Stimulated activated CD8-positive, alpha-beta memory T cell treated with anti-CD3 and anti-CD28 coated beads, Interleukin-4, amount 100 ng/mL, for 48 hours (primary cell): ENCODE measurements at regions not wholly inside any gene's neighbourhood (a gene's known extent, or its start where the extent isn't known, plus 50 kb on each side); places are given as distances from the start of the nearest gene placed in this dataset.

Experiments used
- DNase-seq: peaks from one replicate; pipeline ENCODE4 v3.0.0-alpha.2; 2020

DNA sequence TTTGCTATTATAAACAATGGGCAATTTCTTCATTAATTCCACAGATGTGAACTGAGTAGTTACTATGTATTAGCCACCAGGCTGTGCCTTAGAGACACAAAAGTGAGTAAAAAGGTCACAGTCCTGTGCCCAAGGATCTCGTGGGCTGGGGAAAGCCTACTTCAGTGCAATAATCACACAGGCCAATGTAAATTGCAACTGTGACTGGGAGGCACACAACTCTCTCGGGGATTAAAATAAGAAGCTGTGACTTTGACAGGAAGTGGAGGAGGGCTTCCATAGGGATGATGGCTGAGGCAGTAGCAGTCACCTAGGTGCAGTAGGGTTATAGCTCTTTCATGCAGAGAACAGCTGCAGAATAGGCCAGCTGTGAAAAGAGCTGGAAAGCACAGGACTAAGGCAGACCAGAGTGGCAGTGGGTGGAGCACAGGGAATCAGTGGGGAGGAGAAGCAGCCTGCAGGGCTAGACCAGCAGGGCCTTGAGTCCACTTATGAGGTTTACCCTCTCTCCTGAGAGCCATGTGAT lies 121.9 kb downstream of the MAB21L3 start:
- DNase-seq = no peak

- no peak for DNase-seq
Observed at GRCh38 chr1:116234429-116234828, 123.2 kb downstream of the MAB21L3 start.

- no peak for DNase-seq
Observed at GRCh38 chr1:116239916-116240315, 128.7 kb downstream of the MAB21L3 start.

DNA sequence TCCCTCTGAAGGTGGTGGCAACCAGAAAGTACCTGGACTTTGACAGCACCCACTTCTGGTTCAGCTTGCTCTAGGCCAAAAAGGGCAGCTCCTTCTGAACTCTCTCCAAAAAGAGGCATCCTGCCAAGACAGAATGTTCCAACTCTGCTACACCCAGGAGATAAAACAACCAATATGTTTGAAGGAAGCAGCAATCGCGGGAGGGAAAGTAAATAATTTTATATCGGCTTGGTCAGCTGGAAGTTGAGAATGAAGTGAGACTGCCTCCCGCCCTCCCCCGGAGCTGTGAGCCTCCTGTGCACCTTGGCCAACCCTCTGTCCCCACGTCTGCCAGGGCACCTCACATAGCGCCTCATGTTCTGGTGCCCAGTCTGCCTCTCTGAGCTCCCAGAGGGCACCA lies 130.3 kb upstream of the ATP1A1 start:
- no peak for DNase-seq

- no peak for DNase-seq
Observed at GRCh38 chr1:116243333-116244054, 129.6 kb upstream of the ATP1A1 start.

DNA sequence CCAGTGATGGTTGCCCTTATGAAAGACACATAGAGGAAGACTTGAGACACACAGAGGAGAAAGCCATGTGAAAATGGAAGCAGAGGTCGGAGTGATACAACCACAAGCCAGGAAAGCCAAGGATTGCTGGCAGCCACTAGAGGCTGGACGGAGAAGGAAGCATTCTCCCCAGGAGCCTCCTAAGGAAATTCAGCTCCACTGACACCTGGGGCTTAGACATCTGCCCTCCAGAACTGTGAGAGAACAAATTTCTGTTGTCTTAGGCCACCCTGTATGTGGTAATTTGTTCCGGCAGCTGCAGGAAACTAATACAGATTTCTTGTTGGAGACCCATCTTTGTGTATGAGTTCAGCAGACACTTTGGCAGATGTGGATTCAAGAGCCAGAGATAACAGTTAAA lies 126.9 kb upstream of the ATP1A1 start:
- DNase-seq = no peak

GRCh38 chr1:116252271-116252670 lies 120.8 kb upstream of the ATP1A1 start:
- DNase-seq = no peak

GRCh38 chr1:116252785-116253184 lies 120.3 kb upstream of the ATP1A1 start:
- DNase-seq = no peak

DNA sequence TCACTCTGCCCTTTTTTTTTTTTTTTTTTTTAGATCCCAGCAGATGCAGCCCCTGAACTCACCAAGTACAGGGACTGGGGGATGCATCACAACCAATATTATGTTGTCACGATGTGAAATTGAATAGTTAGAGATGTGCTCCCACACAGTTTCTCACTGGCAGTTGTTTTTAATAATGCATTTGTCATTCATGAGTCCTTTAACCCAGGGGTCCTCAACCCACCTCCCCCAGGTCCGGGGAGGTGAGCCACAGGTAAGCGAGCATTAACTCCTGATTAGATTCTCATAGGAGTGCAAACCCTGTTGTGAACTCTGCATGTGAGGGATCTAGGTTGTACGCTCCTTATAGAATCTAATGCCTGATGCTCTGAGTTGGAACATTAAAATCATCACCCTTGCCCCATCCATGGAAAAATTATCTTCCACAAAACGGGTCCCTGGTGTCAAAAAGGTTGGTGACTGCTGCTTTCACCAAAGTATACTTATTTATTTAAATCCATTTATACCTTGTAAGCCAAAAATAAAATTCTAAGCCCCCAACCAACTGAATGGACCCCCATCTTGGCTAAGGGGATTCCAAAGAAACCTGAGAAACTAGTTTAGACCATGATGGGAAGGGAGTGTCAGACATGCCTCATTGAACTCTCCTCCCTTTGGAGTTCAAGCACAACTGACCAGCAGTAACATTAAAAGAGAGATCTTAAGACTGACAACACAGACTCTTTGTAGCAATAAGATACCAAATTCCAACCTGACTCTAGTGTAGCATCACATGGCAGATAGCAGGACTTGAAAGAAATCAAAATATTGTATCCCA lies 119.3 kb upstream of the ATP1A1 start:
- no peak for DNase-seq

DNA sequence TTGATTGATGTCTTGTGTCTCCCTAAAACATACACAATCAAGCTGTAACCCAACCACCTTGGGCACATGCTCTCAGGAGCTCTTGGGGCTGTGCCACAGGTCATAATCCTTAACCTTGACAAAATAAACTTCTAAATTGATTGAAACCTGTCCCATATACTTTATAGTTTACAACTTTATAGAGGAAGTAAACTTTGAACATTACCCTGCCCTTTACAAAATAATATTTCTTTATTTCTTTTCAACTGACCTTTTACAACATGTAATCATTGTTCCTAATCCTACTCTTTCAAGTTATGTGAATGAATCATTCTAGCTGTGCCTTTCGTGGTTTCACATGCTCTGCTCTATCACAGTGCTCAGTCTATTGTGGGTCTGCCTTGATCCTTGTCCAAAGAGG lies 118.3 kb upstream of the ATP1A1 start:
- DNase-seq = no peak

- DNase-seq = no peak
Observed at GRCh38 chr1:116255486-116256285, 117.4 kb upstream of the ATP1A1 start.

- no peak for DNase-seq
Observed at GRCh38 chr1:116256286-116256649, 116.8 kb upstream of the ATP1A1 start.

DNA sequence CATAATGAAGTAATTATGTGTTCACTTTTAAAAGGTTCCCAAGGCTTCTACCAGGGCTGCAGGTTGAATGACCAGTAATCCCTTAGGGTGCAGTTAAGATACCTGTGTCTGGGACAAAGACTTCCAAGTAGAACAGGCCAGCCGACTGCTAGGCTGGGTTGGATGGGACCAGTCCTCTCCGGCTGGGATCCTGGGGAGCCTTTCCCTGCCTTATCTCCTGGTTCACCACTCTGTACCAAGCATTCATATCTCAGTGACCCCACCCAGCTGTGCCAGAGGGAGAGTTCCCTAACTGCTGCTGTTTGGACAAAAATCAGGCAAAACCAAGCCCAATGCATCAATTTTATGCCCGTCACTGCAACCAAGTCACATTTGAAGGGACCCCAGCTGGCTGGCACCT lies 116.2 kb upstream of the ATP1A1 start:
- no peak for DNase-seq

DNA sequence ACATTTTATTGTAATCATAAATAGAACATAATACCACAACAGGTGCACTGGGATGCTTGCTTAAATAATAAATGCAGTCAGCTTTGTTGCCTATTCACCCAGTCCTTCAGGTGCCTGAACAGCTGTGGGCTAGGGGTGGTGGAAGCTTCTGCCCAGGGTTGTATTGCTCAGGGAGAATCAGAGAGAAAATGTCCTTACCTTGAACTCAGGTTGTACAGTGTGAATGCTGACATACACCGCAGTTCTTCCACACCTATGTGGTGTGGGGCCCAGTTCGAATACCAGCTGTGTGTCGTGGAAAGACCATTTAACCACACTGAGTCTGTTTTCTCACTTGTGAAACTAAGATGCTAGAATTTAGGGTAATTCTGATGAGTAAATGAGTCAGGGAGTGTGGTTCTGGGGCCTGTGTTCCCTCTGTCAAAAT lies 115.7 kb upstream of the ATP1A1 start:
- peak; percentile 31 for DNase-seq

GRCh38 chr1:116257836-116258235 lies 115.2 kb upstream of the ATP1A1 start:
- DNase-seq = no peak

GRCh38 chr1:116258668-116259419 lies 114.2 kb upstream of the ATP1A1 start:
- DNase-seq = no peak

DNA sequence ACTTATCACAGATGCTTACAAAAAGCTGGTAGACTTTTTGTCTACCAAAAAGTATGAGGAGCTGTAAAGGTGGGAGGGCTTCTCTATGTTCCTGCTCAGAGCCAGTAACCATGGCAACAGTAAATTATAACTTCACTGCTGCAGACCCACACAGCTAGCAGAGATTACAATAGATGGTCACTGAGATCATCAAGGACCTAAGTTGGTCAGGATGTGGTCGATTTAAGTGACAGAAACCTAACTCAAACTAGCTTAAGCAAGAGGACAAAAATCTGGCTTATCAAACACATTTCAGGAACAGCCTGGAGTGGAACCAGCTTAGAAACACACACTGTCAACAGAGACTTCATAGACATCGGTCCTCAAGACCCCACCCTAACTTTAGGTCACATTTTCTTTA lies 113.4 kb upstream of the ATP1A1 start:
- no peak for DNase-seq

GRCh38 chr1:116260115-116260514 lies 112.9 kb upstream of the ATP1A1 start:
- DNase-seq = no peak

DNA sequence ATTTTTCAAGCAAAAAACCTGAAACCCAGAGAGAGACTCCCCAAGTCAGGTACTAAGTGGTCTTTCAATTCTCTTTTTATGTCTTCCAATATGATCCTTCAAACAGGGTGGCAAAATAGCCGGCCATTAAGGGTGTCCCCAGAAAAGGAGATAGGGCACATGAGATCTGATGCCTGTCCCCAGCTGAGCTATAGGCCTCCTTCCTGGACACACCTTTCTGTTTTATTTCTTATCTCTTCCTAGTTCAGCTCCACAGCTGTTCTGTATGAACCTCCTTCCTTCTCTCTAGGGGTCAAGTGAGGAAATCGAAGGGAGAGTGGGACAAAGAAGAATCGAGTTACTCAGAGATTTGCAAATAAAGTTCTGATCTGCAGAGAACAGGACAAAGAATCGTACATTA lies 112.4 kb upstream of the ATP1A1 start:
- no peak for DNase-seq

DNA sequence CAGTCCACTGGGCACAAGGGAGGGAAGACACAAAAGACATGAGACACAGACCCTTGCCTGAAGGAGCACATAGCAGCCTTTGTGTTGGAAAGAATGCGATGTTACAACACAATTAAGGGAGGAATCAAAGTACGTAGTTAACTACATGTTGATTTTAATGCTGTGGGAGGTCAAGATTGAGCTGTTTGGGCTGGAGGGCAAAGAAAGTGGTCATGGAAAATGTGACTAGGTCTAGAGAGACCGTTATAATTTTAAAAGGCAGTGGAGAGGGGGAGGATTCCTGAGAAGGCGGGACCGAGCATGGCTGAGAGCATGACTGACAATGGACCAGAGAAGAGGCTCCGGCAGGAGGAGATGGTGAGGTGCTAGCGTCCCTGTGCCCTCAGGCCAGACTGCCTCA lies 111.8 kb upstream of the ATP1A1 start:
- no peak for DNase-seq

GRCh38 chr1:116262207-116262994 lies 110.6 kb upstream of the ATP1A1 start:
- no peak for DNase-seq

GRCh38 chr1:116262995-116263385 lies 110.1 kb upstream of the ATP1A1 start:
- no peak for DNase-seq
